GM12872 (cell line): ENCODE measurements at regions not wholly inside any gene's neighbourhood (a gene's known extent, or its start where the extent isn't known, plus 50 kb on each side); places are given as distances from the start of the nearest gene placed in this dataset.

Source experiments
- CTCF ChIP-seq: IDR thresholded peaks from 3 replicates; pipeline ENCODE4 v1.5.1; 2011; ENCODE audit warnings: low read depth, mild to moderate bottlenecking, low read length, moderate library complexity; ENCODE audit not compliant: insufficient read depth

GRCh38 chr5:5721881-5722280 lies 299.4 kb downstream of the ICE1 start:
- TF ChIP-seq CTCF = no peak

- no peak for TF ChIP-seq CTCF
Observed at GRCh38 chr5:5719292-5719691, 296.8 kb downstream of the ICE1 start.

DNA sequence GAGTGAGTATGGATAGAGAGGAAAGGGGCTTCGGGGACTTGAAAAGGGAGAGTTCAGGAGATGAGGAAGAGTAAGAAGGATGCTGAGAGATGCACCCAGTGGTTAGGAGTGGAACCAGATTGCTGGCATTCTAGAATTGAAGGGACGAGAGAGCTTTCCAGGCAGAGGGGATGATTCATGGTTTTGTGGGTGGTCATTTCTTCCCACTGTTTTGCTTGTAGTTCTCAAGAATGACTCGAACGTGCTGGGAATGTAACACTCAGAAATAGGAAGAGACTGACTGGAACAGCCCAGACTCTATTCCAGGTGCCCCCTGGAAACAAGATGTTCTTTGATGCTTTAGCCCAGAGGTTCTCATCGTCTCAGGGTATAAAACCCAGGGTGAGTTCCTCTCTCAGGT lies 294.2 kb downstream of the ICE1 start:
- no peak for TF ChIP-seq CTCF

- TF ChIP-seq CTCF = no peak
Observed at GRCh38 chr5:5711592-5711991, 289.1 kb downstream of the ICE1 start.

DNA sequence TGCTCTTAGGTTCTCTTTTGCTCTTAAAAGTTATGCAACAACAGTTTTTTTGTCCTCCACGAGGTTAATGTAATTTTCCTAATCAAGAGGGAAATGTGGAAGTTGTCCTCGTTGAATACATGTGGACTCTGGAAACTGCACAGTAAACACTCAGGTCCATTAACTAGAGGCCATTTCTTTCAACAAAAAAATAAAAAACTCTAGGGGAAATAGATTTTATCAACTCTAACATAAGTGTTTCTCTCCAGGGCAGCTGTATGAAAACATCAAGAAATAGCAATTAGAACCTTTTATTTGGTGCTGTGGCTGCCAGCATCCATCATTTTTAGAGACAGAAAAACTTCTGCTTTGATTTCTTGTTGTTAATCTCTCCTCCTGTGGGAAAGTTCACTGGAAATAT lies 288.6 kb downstream of the ICE1 start:
- TF ChIP-seq CTCF = no peak

GRCh38 chr5:5710471-5710870 lies 288.0 kb downstream of the ICE1 start:
- no peak for TF ChIP-seq CTCF

- no peak for TF ChIP-seq CTCF
Observed at GRCh38 chr5:5708367-5708919, 286.0 kb downstream of the ICE1 start.
